ENCODE measurements at regions not wholly inside any gene's neighbourhood (a gene's known extent, or its start where the extent isn't known, plus 50 kb on each side); places are given as distances from the start of the nearest gene placed in this dataset.

DNA sequence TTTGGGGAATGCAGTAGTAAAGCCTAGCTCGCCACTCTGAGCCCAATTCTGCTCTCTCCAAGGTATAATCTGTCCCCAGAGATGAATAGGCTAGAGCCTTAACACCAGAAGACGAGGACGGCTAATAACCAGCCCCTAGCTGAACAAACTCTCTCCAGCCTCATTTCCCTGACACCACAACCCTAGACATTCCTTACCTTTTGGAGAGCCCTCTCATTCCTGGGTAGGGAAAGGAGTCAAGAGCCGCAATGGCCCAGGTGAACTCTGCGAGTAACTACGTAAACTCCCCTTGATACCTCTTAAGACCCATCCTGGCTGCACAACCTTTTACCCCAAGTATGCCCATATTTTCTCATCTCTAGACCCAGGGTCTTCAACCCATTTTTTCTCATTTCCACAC lies 722.9 kb downstream of the BCL11A start:
- no peak for TF ChIP-seq SP1 (IDR thresholded peaks at IDR 0.05)
- no peak for TF ChIP-seq BHLHE40 (IDR thresholded peaks at IDR 0.05; ENCODE audit: borderline replicate concordance)
- TF ChIP-seq TARDBP (IDR thresholded peaks at IDR 0.05) = no peak
- TF ChIP-seq ELF4 (IDR thresholded peaks at IDR 0.05) = no peak
- no peak for TF ChIP-seq HDGF (IDR thresholded peaks at IDR 0.05; ENCODE audit: borderline replicate concordance)
- TF ChIP-seq FOXM1 (IDR thresholded peaks at IDR 0.05; ENCODE audit: borderline replicate concordance) = no peak
- TF ChIP-seq, protein P1, sequence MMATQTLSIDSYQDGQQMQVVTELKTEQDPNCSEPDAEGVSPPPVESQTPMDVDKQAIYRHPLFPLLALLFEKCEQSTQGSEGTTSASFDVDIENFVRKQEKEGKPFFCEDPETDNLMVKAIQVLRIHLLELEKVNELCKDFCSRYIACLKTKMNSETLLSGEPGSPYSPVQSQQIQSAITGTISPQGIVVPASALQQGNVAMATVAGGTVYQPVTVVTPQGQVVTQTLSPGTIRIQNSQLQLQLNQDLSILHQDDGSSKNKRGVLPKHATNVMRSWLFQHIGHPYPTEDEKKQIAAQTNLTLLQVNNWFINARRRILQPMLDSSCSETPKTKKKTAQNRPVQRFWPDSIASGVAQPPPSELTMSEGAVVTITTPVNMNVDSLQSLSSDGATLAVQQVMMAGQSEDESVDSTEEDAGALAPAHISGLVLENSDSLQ (IDR thresholded peaks at IDR 0.05) = no peak
- TF ChIP-seq CTBP1 (IDR thresholded peaks at IDR 0.05; ENCODE audit: borderline replicate concordance) = no peak

All from HEK293T (cell line).